ENCODE measurements at regions not wholly inside any gene's neighbourhood (a gene's known extent, or its start where the extent isn't known, plus 50 kb on each side); places are given as distances from the start of the nearest gene placed in this dataset.
"Not testable (repeated sequence)": the region's sequence is repeated elsewhere in the genome, so short reads cannot be mapped to it uniquely, and the experiment has no call there.

DNA sequence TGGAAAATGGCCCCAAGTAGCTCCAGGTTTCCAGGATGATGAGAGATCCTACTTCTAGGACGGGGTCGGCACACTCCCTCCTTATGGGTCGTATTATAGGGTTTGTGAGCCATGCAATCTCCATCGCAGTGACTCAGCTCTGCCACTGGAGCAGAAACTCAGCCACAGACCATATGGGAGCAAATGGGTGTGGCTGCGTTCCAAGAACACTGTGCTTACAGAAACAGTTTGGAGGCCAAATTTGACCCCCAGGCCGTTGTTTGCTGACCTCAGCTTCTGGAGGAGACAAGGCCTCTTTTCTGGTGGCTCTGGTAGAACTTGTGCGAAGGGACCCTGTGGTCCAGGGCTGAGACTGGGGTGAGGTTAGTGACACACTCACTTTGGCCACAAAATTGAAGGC is 56.5 kb downstream of the NPIPB11 start:
- TF ChIP-seq, protein P1, sequence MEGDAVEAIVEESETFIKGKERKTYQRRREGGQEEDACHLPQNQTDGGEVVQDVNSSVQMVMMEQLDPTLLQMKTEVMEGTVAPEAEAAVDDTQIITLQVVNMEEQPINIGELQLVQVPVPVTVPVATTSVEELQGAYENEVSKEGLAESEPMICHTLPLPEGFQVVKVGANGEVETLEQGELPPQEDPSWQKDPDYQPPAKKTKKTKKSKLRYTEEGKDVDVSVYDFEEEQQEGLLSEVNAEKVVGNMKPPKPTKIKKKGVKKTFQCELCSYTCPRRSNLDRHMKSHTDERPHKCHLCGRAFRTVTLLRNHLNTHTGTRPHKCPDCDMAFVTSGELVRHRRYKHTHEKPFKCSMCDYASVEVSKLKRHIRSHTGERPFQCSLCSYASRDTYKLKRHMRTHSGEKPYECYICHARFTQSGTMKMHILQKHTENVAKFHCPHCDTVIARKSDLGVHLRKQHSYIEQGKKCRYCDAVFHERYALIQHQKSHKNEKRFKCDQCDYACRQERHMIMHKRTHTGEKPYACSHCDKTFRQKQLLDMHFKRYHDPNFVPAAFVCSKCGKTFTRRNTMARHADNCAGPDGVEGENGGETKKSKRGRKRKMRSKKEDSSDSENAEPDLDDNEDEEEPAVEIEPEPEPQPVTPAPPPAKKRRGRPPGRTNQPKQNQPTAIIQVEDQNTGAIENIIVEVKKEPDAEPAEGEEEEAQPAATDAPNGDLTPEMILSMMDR (IDR thresholded peaks at IDR 0.05) = not testable (repeated sequence)
- TF ChIP-seq EZH2phosphoT487, EZH2 (IDR thresholded peaks at IDR 0.05): not testable (repeated sequence)
